IMR-90 (cell line): ENCODE measurements at regions not wholly inside any gene's neighbourhood (a gene's known extent, or its start where the extent isn't known, plus 50 kb on each side); places are given as distances from the start of the nearest gene placed in this dataset.

ENCODE experiments used
- BHLHE40 ChIP-seq: fragments of 150-350 bp; IDR thresholded peaks from 2 replicates; pipeline ENCODE4 v1.6.1; 2016; ENCODE audit warnings: mild to moderate bottlenecking, low read depth, low read length
- CTCF ChIP-seq: conservative IDR thresholded peaks from 2 replicates; pipeline ENCODE4 v1.5.1; 2012; ENCODE audit warnings: mild to moderate bottlenecking, low read depth, low read length, improper control_type of control experiment

DNA sequence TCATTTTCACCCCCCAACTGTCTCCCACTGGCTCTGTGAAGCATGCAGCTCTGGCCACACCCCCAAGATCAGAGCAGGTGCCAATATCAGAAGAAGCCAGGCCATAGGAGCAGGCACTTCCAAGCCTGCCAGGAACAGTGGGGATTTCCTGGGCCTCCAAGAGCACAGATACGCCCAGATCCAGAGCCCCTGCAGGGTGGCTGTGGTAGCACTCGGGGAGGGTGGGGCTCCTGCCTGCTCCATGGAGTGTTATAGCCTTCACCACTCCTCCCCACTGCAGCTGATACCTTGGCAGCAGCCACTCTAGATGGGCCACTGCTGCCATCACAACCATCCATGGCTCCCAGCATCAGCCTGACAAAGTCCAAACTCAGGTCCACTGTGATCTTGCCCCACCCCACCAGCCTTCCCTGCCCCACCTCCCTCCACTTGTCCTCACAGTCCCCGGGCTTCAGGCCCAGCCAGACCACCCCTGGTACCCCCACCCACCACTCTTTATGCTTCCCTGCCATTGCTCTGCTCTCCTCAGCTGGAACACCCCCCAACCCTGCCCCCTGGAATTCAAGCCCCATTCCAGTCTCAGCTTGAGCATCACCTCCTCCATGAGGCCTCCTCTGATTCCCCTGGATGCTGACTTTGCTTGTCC is 448.3 kb downstream of the MATN1 start:
- no peak for TF ChIP-seq CTCF
- TF ChIP-seq BHLHE40: no peak
